ENCODE measurements at regions not wholly inside any gene's neighbourhood (a gene's known extent, or its start where the extent isn't known, plus 50 kb on each side); places are given as distances from the start of the nearest gene placed in this dataset.

DNA sequence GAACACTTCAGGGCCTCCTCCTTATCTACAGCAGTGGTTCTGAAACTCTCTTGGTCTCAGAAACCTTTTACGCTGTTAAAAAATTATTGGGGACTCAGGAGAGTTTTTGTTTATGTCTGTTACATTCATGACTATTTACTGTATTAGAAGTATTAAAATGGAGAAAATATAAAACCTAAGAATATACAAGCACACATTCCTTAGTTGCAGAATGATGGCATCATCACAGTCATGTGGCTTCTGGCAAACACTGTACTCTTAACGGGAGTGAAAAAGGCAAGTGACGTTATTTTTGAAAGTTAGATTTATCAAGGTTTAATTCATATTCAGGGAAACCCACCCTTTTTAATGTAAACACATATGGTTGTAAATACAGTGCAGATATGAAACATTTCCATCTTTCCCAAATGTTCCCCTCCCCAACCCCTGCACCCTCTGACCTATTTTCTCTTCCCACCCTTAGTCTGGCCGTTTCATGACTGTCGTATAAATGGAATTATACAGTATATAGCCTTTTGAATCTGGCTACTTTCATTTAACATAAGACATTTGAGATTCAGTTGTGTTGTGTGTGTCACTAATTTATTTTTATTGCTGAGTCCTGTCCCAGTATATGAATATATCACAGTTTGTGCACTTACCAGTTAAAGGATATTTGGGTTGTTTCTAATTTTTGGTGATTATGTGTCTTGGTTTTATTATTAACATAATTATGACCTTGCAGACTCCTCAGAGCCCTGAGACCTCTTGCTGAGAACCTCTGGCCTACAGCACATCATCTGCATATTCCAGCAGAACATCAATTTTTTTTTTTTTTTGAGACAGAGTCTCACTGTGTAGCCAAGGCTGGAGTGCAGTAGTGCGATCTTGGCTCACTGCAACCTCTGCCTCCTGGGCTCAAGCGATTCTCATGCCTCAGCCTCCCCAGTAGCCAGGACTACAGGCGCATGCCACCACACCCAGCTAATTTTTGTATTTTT, 457.0 kb downstream of the PCNX1 start:
- no peak for DNase-seq
- WGBS, 2 donors = 61 to 80% methylated on average over 8 of the region's 8 CpGs
- Histone ChIP-seq H3K9me3 (no peaks in the 10 kb centered on the region), H3K36me3 (no peaks in the 10 kb centered on the region), H3K27me3 (no peaks in the 10 kb centered on the region), H3K27ac (peak overlapping the region; percentile 65 to 80 (median 74)), H3K4me3 (no peak overlapping the region), H3K4me1 (peaks cover 0 to 67% (median 38%) of the 10 kb centered on the region in 4 donors)
- TF ChIP-seq POLR2A (IDR thresholded peaks at IDR 0.05) (no peak), EP300 (IDR thresholded peaks at IDR 0.05) (peak in 2 of 4 donors; percentile 48 to 71), POLR2AphosphoS5 (IDR thresholded peaks at IDR 0.05) (no peak)
- TF ChIP-seq, protein P1, sequence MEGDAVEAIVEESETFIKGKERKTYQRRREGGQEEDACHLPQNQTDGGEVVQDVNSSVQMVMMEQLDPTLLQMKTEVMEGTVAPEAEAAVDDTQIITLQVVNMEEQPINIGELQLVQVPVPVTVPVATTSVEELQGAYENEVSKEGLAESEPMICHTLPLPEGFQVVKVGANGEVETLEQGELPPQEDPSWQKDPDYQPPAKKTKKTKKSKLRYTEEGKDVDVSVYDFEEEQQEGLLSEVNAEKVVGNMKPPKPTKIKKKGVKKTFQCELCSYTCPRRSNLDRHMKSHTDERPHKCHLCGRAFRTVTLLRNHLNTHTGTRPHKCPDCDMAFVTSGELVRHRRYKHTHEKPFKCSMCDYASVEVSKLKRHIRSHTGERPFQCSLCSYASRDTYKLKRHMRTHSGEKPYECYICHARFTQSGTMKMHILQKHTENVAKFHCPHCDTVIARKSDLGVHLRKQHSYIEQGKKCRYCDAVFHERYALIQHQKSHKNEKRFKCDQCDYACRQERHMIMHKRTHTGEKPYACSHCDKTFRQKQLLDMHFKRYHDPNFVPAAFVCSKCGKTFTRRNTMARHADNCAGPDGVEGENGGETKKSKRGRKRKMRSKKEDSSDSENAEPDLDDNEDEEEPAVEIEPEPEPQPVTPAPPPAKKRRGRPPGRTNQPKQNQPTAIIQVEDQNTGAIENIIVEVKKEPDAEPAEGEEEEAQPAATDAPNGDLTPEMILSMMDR (IDR thresholded peaks at IDR 0.05) = no peak
- intact Hi-C loops (cut with DNase I) = no loop called here

DNA sequence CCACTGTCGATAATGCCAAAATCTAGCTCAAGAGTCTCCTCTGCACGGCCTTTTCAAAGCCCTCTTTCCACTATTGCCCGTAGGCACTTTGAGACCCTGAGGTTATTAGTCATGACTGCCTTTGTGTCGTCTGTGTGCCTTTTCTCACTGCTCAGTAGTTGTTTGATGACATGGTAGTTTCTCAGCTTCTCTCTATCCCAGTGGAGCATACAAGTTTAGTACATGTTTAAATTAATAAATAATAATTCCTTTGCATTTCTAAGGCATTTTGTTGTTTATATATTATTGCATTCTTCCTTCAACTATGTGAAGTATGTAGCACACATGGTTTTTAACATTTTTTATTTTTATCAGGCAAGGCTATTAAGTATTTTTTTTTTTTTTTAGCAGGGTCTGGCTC, 458.1 kb downstream of the PCNX1 start:
- Histone ChIP-seq H3K36me3 (no peaks in the 10 kb centered on the region), H3K4me1 (peaks cover 0 to 55% (median 36%) of the 10 kb centered on the region in 4 donors), H3K27ac (peak overlapping the region in 2 of 4 donors; percentile 79 to 80), H3K9me3 (no peaks in the 10 kb centered on the region), H3K4me3 (no peak overlapping the region), H3K27me3 (no peaks in the 10 kb centered on the region)
- intact Hi-C loops (cut with DNase I) = no loop called here
- TF ChIP-seq POLR2AphosphoS5 (IDR thresholded peaks at IDR 0.05) = no peak
- TF ChIP-seq EP300 (IDR thresholded peaks at IDR 0.05) = no peak
- TF ChIP-seq, protein P1 (IDR thresholded peaks at IDR 0.05) = no peak
- TF ChIP-seq POLR2A (IDR thresholded peaks at IDR 0.05) = no peak
- 90 to 94% methylated on average over 4 of the region's 4 CpGs for WGBS, 2 donors
- no peak for DNase-seq

DNA sequence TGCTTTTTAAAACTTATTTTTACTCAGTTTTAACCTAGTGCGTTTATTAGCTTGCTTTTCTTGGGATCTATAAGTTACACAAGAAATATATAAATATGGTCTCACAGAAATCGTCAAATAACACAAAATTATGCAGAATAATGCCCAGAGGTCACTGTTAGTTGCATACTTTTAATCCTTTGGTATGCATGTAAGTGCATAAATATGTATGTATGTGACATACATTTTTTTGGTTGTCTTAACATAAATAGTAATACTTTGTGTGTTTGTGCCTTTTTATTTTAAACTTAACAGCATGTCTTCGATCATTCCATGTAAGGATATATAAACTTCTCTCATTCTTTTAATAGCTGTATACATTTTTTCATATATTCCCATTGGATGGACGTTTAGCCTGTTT, 459.6 kb downstream of the PCNX1 start:
- H3K36me3 ChIP-seq = no peaks in the 10 kb centered on the region
- intact Hi-C loops (cut with DNase I) = no loop called here
- WGBS, 2 donors = 96 to 97% methylated on average over 4 of the region's 4 CpGs

DNA sequence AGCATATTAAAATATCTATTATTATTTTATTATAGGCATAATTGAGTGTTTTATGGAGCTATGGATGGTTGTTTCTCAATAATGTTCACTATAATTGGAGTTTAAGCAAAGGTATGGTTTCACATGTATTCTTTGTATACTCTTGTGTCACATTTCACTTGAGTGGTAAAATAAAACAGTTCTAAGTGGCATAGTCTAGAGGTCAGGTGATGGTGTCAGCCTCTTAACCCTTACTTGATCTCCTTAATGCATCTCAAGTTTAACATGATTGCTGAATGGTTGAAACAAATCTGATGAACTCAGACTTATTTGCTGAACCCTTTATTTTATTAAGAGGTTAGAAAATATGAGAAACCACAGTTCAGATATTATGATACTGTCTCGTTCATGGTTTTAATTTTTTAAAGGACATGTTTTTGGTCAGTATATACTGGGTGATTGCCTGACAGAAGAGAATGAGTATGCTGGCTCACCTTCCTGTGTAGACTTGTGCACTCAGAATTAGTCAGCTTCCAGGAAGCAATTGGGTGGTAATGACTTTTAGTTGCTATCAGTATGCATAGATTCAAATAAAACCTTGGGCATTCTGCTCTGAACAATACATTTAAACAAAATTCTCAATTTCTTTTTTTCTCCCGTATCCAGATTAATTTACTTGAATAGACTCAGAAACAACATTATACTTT, 464.6 kb downstream of the PCNX1 start:
- Histone ChIP-seq H3K36me3 (no peaks in the 10 kb centered on the region), H3K9me3 (no peaks in the 10 kb centered on the region), H3K4me3 (no peak overlapping the region), H3K27me3 (no peaks in the 10 kb centered on the region), H3K4me1 (peaks cover 0 to 20% (median 18%) of the 10 kb centered on the region in 4 donors), H3K27ac (peak overlapping the region; percentile 24 to 61 (median 42))
- no peak for DNase-seq
- WGBS, 2 donors = 55 to 63% methylated on average over 2 of the region's 2 CpGs
- intact Hi-C loops (cut with DNase I) = no loop called here
- no peak for TF ChIP-seq POLR2A (IDR thresholded peaks at IDR 0.05)
- TF ChIP-seq POLR2AphosphoS5 (IDR thresholded peaks at IDR 0.05) = no peak
- TF ChIP-seq, protein P1 (IDR thresholded peaks at IDR 0.05) = no peak
- TF ChIP-seq EP300 (IDR thresholded peaks at IDR 0.05) = no peak

More for the DNA sequence above, 459.6 kb downstream of the PCNX1 start:
- Histone ChIP-seq H3K4me1 (peaks cover 0 to 45% (median 34%) of the 10 kb centered on the region in 4 donors), H3K9me3 (no peaks in the 10 kb centered on the region), H3K27ac (peak overlapping the region in 1 of 4 donors; percentile 80), H3K4me3 (no peak overlapping the region), H3K27me3 (no peaks in the 10 kb centered on the region)
- TF ChIP-seq EP300 (IDR thresholded peaks at IDR 0.05) (no peak), POLR2A (IDR thresholded peaks at IDR 0.05) (no peak), POLR2AphosphoS5 (IDR thresholded peaks at IDR 0.05) (no peak)
- TF ChIP-seq, protein P1 (IDR thresholded peaks at IDR 0.05) = no peak
- DNase-seq = no peak

Measured in sigmoid colon (tissue), 6 donors.